ENCODE measurements at regions not wholly inside any gene's neighbourhood (a gene's known extent, or its start where the extent isn't known, plus 50 kb on each side); places are given as distances from the start of the nearest gene placed in this dataset.

- TF ChIP-seq CTCF (optimal IDR thresholded peaks at IDR 0.05 in 1 of 3, IDR thresholded peaks at IDR 0.05 in 1 of 3, conservative IDR thresholded peaks at IDR 0.05 in 1 of 3; ENCODE audit: extremely low read depth in 1 of 3, insufficient read depth in 2 of 3, low read length in 3 of 3) (no peak), EZH2 (IDR thresholded peaks at IDR 0.05; ENCODE audit: low read length) (no peak)
These were observed 198.1 kb upstream of the SATB1 start for GRCh38 chr3:18623220-18623619.

Measured in keratinocyte (primary cell).